Glomerular visceral epithelial cell (primary cell): ENCODE measurements at regions not wholly inside any gene's neighbourhood (a gene's known extent, or its start where the extent isn't known, plus 50 kb on each side); places are given as distances from the start of the nearest gene placed in this dataset.
A peak's percentile ranks its signal among the peaks of the same experiment; 100 is the strongest.

Source experiments
- DNase-seq: peaks from one replicate; pipeline ENCODE4 v3.0.0-alpha.2; 2016; ENCODE audit errors: extremely low spot score

DNA sequence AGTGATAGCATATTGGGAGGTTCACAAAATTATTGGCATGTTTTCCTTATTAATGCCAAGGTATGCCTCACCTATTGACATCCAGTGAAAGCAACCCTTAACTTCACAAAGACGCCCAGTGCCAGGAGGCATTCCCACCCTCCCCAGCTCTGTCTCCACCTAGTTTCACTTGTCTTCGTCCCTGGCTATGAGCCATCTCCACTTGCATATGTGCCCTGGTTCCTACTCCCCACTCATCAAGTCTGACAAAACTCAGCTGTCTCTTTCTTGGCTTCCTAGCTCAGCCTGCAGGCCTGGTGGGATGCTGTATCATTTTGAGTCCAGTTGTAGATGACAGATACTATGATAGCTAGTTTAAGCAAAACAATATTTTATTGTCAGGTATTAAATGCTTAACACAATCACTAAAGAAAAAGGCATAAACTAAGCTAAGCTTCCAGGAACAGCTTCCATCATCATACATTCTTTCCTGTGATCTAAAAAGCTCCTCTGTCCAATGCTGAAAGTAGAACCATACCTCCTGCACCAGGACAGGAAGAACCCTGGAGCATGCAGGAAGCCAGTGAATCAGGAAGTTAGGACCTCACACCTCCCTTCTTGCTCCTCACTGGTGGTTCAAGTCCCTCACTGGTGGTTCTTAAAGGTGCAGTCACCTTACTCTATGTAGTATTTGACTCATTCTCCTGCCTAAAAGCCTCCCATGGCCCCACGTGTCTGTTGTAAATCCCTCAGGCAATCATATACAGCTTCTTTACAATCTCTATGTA lies 410.3 kb upstream of the RASGEF1B start:
- no peak for DNase-seq

GRCh38 chr4:81876106-81876505 lies 404.4 kb upstream of the RASGEF1B start:
- peak; percentile 41 for DNase-seq

GRCh38 chr4:81874661-81875515 lies 403.2 kb upstream of the RASGEF1B start:
- DNase-seq: no peak

DNA sequence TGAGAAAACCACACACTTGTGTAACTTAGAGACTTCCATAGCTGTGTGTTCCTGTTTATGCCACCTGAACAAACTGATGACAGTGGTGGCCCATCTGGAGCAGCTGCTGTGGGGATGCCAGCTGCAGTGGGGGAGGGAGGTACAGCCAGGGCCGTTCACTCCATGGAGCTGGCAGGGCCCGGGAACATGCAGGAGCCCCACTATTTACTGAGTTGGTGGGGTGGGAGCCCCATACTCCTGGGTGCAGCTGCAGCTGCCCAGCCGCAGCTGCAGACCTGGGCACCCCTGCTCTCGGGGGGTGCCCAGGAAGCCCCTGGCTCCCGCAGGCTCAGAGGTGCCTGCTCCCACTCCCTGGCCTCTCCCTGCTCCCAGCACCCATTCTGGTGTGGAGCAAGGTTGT lies 398.6 kb upstream of the RASGEF1B start:
- DNase-seq: no peak

- no peak for DNase-seq
These were observed 388.4 kb upstream of the RASGEF1B start for GRCh38 chr4:81860111-81860510.

DNA sequence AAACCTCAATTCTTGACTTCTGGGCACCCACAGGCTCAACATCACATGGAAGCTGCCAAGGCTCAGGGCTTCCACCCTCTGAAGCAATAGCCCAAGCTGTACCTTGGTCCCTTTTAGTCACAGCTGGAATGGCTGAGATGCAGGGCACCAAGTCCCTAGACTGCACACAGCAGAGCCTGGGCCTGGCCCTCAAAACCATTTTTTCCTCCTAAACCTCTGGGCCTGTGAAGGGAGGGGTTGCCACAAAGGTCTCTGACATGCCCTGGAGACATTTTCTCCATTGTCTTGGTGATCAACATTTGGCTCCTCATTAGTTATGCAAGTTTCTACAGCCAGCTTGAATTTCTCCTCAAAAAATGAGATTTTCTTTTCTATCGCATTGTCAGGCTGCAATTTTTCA lies 382.7 kb upstream of the RASGEF1B start:
- no peak for DNase-seq

DNA sequence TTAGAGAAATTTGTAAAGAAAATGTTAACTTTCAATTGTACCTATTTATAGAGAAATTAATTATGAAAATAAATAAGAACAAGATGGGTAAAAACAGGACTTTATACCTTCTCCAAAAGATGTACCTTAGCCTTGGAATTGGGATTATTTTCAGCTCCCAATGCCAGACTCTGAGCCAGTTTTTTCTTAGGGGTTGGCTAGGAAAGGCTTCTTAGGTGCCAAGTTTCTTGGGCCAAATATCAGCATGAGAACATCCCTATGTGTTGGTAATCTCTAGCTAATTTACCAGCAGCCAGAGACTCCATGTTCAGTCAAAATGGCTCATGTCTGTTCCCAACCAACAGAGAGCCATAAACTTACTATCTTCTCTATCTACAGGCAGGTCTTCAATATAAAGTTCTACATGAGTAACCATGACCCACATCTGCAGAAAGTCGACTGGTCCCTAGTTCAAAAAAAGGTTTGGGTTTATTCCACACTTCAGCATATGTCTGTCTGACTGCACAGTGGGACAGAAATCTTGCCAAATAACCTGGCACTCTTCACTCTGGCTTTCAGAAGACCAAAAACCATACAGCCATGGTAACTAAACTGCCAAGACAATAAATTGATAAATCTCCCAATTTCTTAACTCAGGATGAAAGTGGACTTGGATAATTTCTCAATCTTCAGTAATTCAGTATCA lies 380.5 kb upstream of the RASGEF1B start:
- DNase-seq: no peak

DNA sequence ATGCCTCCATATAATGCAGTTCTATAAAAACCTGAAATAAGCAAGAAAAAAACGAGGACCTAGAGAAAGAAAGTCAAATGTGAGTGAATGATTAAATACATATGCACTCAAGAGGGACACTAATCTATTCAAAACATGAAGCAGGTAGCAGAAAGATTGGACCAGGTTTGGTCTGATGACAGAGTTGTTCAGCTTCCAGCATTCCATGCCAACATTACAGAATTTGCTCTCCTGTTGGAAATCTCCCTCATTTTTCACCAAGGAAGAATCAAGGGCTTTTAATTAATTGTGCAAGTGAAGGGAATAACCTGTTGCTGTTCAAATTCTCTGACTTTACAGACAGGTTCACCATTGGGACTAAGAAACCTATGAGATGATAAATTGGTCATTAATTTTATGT lies 379.0 kb upstream of the RASGEF1B start:
- DNase-seq: no peak

DNA sequence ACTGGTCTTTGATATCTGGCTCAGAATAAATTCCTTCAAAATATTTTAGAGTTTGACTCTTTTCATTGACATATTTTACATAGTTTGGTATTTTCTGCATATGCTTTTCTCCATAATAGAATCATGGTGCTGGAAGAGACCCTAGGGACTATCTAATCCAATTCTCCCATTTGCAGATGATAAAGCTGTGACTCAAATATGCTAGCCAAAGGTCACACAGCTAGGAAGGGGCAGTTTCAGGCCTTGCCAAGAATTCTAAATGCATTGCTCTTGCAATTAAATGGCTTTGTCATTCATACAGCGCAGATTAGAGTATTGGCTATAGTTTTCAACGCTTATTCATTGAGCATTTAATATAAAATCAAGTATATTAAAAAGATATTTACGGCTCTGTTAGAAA lies 374.1 kb upstream of the RASGEF1B start:
- no peak for DNase-seq

DNA sequence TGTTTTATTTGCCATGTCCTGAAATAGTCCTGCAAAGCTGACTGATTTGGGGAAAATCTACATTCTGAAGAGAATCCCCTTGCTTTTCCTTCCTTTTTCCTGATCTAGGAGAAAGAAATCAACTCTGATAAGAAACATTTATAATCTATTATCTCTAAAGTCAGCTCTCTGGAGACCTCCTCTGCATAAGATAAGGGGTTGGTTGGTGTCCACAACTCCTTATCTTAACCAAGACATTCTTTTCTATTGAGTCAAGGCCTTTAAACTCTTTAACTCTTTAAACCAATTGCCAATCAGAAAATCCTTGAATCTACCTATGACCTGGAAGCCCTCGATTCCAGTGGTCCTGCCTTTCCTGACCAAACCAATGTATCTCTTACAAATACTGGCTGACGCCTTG lies 373.6 kb upstream of the RASGEF1B start:
- DNase-seq: no peak

- DNase-seq: peak; percentile 78
These were observed 373.0 kb upstream of the RASGEF1B start for GRCh38 chr4:81844717-81845116.

DNA sequence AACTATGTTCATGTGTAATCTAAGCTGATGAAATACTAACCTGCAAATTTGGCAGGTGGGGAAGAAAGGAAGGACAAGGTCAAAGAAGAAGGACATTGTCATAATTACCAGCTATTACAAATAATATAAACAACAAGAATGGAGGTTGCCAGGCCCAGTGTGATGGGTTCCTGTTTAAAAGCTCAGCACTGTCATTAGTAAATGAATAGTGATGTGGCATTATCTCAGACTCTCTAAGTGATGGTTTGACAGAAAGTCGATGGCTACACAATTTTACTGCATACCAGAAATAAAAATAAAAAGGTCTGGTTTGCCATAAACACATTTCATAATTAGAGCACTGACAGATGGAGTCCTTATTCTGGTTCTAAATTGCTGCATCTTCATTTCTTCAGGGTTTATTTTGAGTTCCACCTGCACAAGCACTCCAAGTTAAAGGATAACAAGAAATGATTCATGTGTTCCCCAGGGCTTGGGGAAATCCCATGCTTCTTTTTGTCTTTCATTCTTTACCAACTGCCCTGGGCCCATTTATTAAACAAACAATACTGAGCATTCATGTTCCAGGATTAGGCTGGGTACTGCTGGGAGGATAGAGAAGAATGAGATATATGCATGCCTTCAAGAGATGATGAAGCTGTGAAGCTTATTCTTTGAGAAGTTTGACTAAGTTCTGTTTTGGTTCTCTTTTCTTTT lies 367.8 kb upstream of the RASGEF1B start:
- DNase-seq: peak; percentile 62

- no peak for DNase-seq
These were observed 366.9 kb upstream of the RASGEF1B start for GRCh38 chr4:81838586-81838985.

DNA sequence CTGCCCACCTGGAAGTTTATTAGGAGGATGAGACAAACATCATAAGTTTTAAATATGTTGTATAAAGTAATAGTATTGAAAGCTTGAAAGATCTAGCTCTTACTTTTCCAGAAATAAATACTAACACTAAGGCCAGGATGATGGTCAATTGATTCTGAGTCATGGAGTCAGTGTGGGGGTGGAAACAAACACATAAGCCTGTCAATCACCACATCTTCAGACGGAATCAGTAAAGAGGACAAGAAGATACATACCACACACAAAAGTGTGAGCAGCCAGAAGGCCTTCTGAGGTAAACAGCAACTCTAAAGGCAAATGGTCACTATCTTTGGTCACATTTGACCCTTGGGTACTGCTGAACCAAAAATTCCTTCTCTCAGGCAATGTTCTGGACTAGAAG lies 365.0 kb upstream of the RASGEF1B start:
- DNase-seq: no peak

DNA sequence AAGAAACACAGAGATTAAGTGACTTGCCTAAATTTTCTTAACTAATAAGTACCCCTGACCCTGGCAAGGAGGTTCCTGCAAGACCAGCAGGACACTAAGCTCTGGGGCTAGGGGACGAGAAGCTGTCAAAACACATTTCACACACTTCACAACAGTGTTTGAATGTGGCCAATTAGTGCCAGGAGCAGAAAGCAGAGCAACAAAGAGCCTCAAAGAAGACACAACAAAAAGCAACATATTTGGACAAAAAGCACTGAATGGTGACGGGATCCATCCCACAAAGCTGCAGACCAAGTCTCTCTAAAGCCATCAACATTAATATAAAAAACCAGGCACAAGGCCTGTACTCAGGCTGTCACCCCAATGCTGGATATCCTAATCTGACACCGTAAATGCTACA lies 361.9 kb upstream of the RASGEF1B start:
- DNase-seq: no peak

DNA sequence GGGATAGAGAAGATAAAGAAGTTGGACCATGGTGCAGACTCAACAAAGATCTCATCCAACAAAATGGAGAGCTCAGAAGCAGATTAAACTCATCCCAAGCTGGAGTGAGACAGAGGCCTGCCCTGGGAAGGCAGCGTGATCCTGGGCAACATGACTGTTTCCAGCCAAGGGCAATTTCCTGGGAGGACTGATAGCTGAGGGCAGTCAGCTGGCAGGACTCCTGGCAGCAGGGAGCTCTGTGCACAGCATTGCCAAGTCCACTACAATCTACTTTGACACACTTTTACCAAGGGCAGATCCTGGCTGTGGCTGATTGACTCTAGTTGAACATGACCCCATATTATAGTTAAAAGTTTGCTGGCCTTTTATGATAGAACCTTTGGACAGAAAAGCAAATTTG lies 357.3 kb upstream of the RASGEF1B start:
- no peak for DNase-seq

DNA sequence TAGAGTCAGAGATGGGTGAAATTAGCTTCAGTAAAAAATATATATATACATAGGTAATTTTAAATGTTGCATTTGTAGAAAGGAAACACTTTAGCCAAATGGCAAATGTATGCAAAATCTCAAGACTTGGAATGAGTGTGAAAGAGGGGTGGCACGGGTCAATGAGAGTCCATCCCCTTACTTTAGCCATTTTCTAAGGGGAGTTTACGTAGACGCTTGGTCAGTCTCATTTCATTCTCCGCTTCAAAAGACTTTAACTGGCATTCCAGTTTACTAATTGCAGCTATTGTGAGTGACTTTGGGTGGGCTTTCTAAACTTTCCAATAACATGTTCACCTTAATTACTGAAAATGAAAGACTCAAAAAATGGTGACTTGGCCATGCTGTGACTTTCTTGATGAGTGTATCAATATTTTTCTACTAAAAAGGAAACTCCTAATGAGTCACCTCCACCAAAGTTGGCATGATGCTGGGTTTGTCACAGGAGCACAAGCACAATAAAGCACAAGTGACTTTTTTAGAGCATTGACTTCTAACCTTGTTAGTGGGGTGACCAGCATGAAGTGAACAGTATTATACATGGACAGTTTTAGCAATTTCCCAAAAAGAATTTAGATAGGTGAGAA lies 356.0 kb upstream of the RASGEF1B start:
- no peak for DNase-seq

- no peak for DNase-seq
These were observed 355.2 kb upstream of the RASGEF1B start for GRCh38 chr4:81826817-81827424.

DNA sequence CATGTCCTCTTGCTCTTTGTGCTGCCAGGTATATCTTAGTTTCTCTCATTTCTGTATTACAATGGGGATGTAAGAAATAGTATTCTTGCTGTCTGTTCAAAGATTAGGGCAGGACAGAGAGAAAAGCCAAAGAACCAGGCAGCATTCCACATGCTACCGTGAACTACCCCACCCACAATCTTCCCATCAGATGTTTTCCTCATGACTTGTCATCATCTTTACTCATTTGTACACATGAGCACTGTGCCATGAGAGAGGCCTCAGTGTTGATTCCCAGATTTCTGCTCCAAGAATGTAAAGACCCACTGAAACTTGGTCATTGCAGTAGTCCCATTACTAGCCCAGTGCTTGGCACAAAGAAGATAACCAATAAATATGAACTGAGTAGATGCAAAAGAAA lies 354.6 kb upstream of the RASGEF1B start:
- no peak for DNase-seq

- no peak for DNase-seq
These were observed 346.7 kb upstream of the RASGEF1B start for GRCh38 chr4:81818385-81818920.
